ENCODE measurements at regions not wholly inside any gene's neighbourhood (a gene's known extent, or its start where the extent isn't known, plus 50 kb on each side); places are given as distances from the start of the nearest gene placed in this dataset.

- 44% methylated on average over 1 of the region's 1 CpG for WGBS
- Histone ChIP-seq H3K9me3 (peaks cover 0 to 4% (median 0%) of the 10 kb centered on the region in 4 donors), H3K4me1 (no peaks in the 10 kb centered on the region), H3K4me3 (no peak overlapping the region), H3K36me3 (no peaks in the 10 kb centered on the region), H3K27me3 (no peaks in the 10 kb centered on the region), H3K27ac (replicated peaks in 1 of 4) (no peak overlapping the region)
- TF ChIP-seq POLR2AphosphoS5 (IDR thresholded peaks at IDR 0.05), result no peak
- TF ChIP-seq POLR2A (IDR thresholded peaks at IDR 0.05; ENCODE audit: low read depth), result no peak
- no peak for TF ChIP-seq EP300 (IDR thresholded peaks at IDR 0.05)
- no peak for TF ChIP-seq CTCF (IDR thresholded peaks at IDR 0.05)
- intact Hi-C loops (cut with DNase I), result no loop called here
- DNase-seq (ENCODE audit: extremely low spot score), result no peak
These were observed 545.2 kb upstream of the BRINP3 start for GRCh38 chr1:191022856-191023255.

GRCh38 chr1:191025896-191026642 is 548.4 kb upstream of the BRINP3 start:
- 94% methylated on average over 21 of the region's 33 CpGs for WGBS
- no peak for TF ChIP-seq EP300 (IDR thresholded peaks at IDR 0.05)
- no peak for TF ChIP-seq CTCF (IDR thresholded peaks at IDR 0.05)
- no peak for TF ChIP-seq POLR2AphosphoS5 (IDR thresholded peaks at IDR 0.05)
- no peak for TF ChIP-seq POLR2A (IDR thresholded peaks at IDR 0.05; ENCODE audit: low read depth)

GRCh38 chr1:191026828-191027227 is 549.2 kb upstream of the BRINP3 start:
- WGBS, result 75% methylated on average over 4 of the region's 5 CpGs
- TF ChIP-seq POLR2AphosphoS5 (IDR thresholded peaks at IDR 0.05), result no peak
- TF ChIP-seq EP300 (IDR thresholded peaks at IDR 0.05), result no peak
- TF ChIP-seq POLR2A (IDR thresholded peaks at IDR 0.05; ENCODE audit: low read depth), result no peak
- TF ChIP-seq CTCF (IDR thresholded peaks at IDR 0.05), result no peak
- no peak overlapping the region for H3K4me3 ChIP-seq
- H3K36me3 ChIP-seq, result no peaks in the 10 kb centered on the region
- no peaks in the 10 kb centered on the region for H3K27me3 ChIP-seq
- peaks cover 0 to 4% (median 0%) of the 10 kb centered on the region in 4 donors for H3K9me3 ChIP-seq
- no peak for DNase-seq (ENCODE audit: extremely low spot score)
- no peak overlapping the region for H3K27ac ChIP-seq (replicated peaks in 1 of 4)
- intact Hi-C loops (cut with DNase I), result no loop called here
- H3K4me1 ChIP-seq, result no peaks in the 10 kb centered on the region

More at GRCh38 chr1:191025896-191026642, 548.4 kb upstream of the BRINP3 start:
- DNase-seq (ENCODE audit: extremely low spot score), result no peak
- Histone ChIP-seq H3K4me3 (no peak overlapping the region), H3K4me1 (no peaks in the 10 kb centered on the region), H3K27me3 (no peaks in the 10 kb centered on the region), H3K36me3 (no peaks in the 10 kb centered on the region), H3K9me3 (peaks cover 0 to 4% (median 0%) of the 10 kb centered on the region in 4 donors), H3K27ac (replicated peaks in 1 of 4) (no peak overlapping the region)
- intact Hi-C loops (cut with DNase I), result no loop called here

- Histone ChIP-seq H3K9me3 (peaks cover 0 to 4% (median 0%) of the 10 kb centered on the region in 4 donors), H3K27me3 (no peaks in the 10 kb centered on the region), H3K4me1 (no peaks in the 10 kb centered on the region), H3K36me3 (no peaks in the 10 kb centered on the region), H3K4me3 (no peak overlapping the region), H3K27ac (replicated peaks in 1 of 4) (no peak overlapping the region)
- no peak for DNase-seq (ENCODE audit: extremely low spot score)
- WGBS, result 88% methylated on average over 2 of the region's 2 CpGs
- intact Hi-C loops (cut with DNase I), result no loop called here
- no peak for TF ChIP-seq POLR2A (IDR thresholded peaks at IDR 0.05; ENCODE audit: low read depth)
- no peak for TF ChIP-seq CTCF (IDR thresholded peaks at IDR 0.05)
- no peak for TF ChIP-seq POLR2AphosphoS5 (IDR thresholded peaks at IDR 0.05)
- no peak for TF ChIP-seq EP300 (IDR thresholded peaks at IDR 0.05)
These were observed 556.5 kb upstream of the BRINP3 start for GRCh38 chr1:191034132-191034531.
